ENCODE measurements at regions not wholly inside any gene's neighbourhood (a gene's known extent, or its start where the extent isn't known, plus 50 kb on each side); places are given as distances from the start of the nearest gene placed in this dataset.

GRCh38 chr2:7573166-7573825 lies 656.1 kb downstream of the RNF144A start:
- no peak for TF ChIP-seq RBAK (tag by site-specific recombination; IDR thresholded peaks at IDR 0.05)
- TF ChIP-seq, protein P1, sequence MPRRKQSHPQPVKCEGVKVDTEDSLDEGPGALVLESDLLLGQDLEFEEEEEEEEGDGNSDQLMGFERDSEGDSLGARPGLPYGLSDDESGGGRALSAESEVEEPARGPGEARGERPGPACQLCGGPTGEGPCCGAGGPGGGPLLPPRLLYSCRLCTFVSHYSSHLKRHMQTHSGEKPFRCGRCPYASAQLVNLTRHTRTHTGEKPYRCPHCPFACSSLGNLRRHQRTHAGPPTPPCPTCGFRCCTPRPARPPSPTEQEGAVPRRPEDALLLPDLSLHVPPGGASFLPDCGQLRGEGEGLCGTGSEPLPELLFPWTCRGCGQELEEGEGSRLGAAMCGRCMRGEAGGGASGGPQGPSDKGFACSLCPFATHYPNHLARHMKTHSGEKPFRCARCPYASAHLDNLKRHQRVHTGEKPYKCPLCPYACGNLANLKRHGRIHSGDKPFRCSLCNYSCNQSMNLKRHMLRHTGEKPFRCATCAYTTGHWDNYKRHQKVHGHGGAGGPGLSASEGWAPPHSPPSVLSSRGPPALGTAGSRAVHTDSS (tag by site-specific recombination; IDR thresholded peaks at IDR 0.05): no peak
- no peak for TF ChIP-seq ZNF394 (tag by site-specific recombination; IDR thresholded peaks at IDR 0.05; ENCODE audit: borderline replicate concordance)
- no peak for TF ChIP-seq ZNF140 (tag by site-specific recombination; IDR thresholded peaks at IDR 0.05)
